Right kidney (tissue), 1 donor: ENCODE measurements at regions not wholly inside any gene's neighbourhood (a gene's known extent, or its start where the extent isn't known, plus 50 kb on each side); places are given as distances from the start of the nearest gene placed in this dataset.
"Not testable (repeated sequence)": the region's sequence is repeated elsewhere in the genome, so short reads cannot be mapped to it uniquely, and the experiment has no call there.

Experiments used
- DNase-seq: peaks from one replicate; pipeline ENCODE4 v3.0.0-alpha.2; 2016

GRCh38 chr9:38342532-38342931, 50.0 kb upstream of the ALDH1B1 start:
- DNase-seq, result no peak

- no peak for DNase-seq
Measured at GRCh38 chr9:38342096-38342495, 50.4 kb upstream of the ALDH1B1 start.

GRCh38 chr9:38339496-38339895, 53.0 kb upstream of the ALDH1B1 start:
- DNase-seq, result no peak

- no peak for DNase-seq
Measured at GRCh38 chr9:38339087-38339486, 53.4 kb upstream of the ALDH1B1 start.

- no peak for DNase-seq
Measured at GRCh38 chr9:38338342-38339018, 54.0 kb upstream of the ALDH1B1 start.

- no peak for DNase-seq
Measured at GRCh38 chr9:38337706-38338264, 54.7 kb upstream of the ALDH1B1 start.

GRCh38 chr9:38337181-38337580, 55.3 kb upstream of the ALDH1B1 start:
- DNase-seq, result no peak

- DNase-seq, result no peak
Measured at GRCh38 chr9:38336341-38336740, 56.2 kb upstream of the ALDH1B1 start.

GRCh38 chr9:38335686-38336085, 56.8 kb upstream of the ALDH1B1 start:
- DNase-seq, result no peak

- no peak for DNase-seq
Measured at GRCh38 chr9:38334234-38334633, 58.3 kb upstream of the ALDH1B1 start.

- DNase-seq, result no peak
Measured at GRCh38 chr9:38333047-38333446, 59.5 kb upstream of the ALDH1B1 start.

- no peak for DNase-seq
Measured at GRCh38 chr9:38332625-38333024, 59.9 kb upstream of the ALDH1B1 start.

GRCh38 chr9:38331141-38331540, 61.4 kb upstream of the ALDH1B1 start:
- no peak for DNase-seq

GRCh38 chr9:38329968-38330367, 62.5 kb upstream of the ALDH1B1 start:
- DNase-seq, result no peak

GRCh38 chr9:38328765-38329164, 63.7 kb upstream of the ALDH1B1 start:
- no peak for DNase-seq

- no peak for DNase-seq
Measured at GRCh38 chr9:38326122-38326521, 66.4 kb upstream of the ALDH1B1 start.

GRCh38 chr9:38324213-38324612, 68.3 kb upstream of the ALDH1B1 start:
- DNase-seq, result not testable (repeated sequence)

- DNase-seq, result no peak
Measured at GRCh38 chr9:38322937-38323336, 69.6 kb upstream of the ALDH1B1 start.

GRCh38 chr9:38319496-38320173, 72.9 kb upstream of the ALDH1B1 start:
- DNase-seq, result no peak

- peak; percentile 41 for DNase-seq
Measured at GRCh38 chr9:38318759-38319495, 73.6 kb upstream of the ALDH1B1 start.

- DNase-seq, result no peak
Measured at GRCh38 chr9:38316166-38316780, 76.2 kb upstream of the ALDH1B1 start.

- DNase-seq, result no peak
Measured at GRCh38 chr9:38315085-38315595, 77.4 kb upstream of the ALDH1B1 start.

GRCh38 chr9:38313421-38313820, 79.1 kb upstream of the ALDH1B1 start:
- DNase-seq, result no peak
